Activated T-cell treated with anti-CD3 and anti-CD28 coated beads for 1 hour (primary cell): ENCODE measurements at regions not wholly inside any gene's neighbourhood (a gene's known extent, or its start where the extent isn't known, plus 50 kb on each side); places are given as distances from the start of the nearest gene placed in this dataset.
"Not testable (repeated sequence)": the region's sequence is repeated elsewhere in the genome, so short reads cannot be mapped to it uniquely, and the experiment has no call there.

Experiments used
- DNase-seq: peaks from one replicate; pipeline ENCODE4 v3.0.0-alpha.2; 2020; ENCODE audit warnings: low read depth

DNA sequence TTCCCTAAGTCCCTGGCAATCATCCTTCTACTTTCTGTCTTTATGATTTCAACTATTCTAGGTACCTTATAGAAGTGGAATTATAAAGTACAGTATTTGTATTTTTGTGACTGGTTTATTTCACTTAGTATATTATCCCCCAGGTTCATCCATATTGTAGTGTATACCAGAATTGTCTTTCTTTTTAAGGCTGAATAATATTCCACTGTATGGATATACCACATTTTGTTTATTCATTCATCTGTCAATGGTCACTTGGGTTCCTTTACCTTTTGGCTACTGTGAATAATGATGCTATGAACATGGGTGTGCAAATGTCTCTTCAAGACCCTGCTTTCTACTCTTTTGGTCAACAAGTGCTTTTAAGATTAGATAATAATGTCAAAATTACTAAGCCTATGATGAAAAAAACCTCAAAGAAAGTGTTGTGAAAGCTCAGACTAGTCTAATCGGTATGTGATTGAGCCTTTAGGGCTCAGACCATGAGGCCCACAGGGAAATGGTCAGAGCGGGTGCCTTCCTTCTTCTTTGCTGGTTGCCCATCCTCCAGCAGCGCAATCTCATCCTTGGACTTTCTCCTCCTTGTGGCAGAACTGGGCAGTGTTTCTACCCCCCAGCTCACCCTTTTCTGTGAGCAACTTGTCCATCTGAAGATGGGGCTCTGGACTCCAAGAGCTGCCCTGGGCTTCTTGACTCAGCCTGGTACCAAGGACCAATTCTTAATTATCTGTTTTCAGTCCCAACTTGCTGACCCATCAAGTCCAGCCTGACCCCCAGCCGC lies 105.4 kb downstream of the TTC8 start:
- DNase-seq, result no peak

GRCh38 chr14:88931321-88932110 lies 107.1 kb downstream of the TTC8 start:
- DNase-seq, result no peak

- DNase-seq, result no peak
These were observed 108.7 kb downstream of the TTC8 start for GRCh38 chr14:88933191-88933590.

DNA sequence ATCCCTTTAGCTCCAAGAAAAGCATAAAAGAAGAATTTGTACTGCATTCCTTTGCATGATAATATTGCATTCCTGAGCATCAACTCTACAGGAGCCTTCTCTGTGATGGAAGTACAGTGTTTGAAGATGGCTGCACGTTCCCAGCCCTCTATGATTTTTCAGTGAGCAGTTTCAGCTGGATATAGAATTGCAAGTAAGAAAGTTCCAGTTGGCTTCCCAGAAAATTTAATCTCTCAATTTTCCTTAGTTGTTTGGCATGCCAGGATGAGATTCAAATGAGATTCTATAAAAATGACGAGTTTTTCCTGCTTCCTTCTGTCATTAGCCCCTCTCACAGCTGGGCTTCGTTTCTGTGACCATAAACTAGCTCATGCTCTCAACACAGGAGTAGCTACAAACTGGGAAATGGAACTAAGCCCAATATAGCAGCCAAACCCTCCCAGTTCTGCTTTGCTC lies 109.9 kb downstream of the TTC8 start:
- DNase-seq, result no peak

GRCh38 chr14:88935083-88935482 lies 110.6 kb downstream of the TTC8 start:
- DNase-seq, result no peak

- no peak for DNase-seq
These were observed 113.3 kb downstream of the TTC8 start for GRCh38 chr14:88937706-88938105.

DNA sequence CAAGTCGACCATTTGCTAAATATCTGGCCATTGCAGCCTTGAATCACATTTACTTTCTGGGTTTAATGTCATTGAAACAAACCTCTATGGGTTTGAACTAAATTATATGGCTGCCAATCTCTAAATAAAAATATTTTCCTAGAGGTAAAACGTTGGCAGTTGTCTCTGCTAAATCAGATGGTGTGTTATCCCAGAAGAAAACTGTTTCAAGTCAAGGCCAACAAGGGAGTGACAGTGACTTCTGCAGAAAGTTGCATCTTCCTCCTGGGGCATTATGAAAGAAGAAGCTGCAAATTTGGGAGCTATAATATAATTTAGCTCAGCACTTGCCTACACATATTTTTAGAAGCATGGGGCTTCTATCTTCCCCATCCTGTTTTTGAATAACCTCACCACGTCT lies 116.2 kb downstream of the TTC8 start:
- no peak for DNase-seq

DNA sequence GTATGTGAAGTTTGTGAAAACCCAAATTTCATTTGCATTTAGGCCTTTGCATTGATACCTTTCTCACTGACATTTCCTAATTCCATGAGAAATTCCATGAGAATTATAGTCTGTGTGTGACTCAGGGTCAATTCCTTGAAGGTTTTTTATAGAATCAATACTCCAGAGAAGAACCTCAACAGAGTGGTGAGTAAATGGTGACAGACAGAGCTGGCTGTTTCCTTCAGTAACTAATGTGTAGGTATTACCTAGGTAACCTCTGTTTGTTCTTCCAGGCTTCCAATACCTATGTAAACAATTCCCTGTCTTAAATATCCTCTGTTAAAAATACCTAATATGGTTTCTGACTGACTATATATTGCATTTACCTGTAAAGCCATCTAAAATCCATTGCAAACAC lies 117.0 kb downstream of the TTC8 start:
- no peak for DNase-seq

DNA sequence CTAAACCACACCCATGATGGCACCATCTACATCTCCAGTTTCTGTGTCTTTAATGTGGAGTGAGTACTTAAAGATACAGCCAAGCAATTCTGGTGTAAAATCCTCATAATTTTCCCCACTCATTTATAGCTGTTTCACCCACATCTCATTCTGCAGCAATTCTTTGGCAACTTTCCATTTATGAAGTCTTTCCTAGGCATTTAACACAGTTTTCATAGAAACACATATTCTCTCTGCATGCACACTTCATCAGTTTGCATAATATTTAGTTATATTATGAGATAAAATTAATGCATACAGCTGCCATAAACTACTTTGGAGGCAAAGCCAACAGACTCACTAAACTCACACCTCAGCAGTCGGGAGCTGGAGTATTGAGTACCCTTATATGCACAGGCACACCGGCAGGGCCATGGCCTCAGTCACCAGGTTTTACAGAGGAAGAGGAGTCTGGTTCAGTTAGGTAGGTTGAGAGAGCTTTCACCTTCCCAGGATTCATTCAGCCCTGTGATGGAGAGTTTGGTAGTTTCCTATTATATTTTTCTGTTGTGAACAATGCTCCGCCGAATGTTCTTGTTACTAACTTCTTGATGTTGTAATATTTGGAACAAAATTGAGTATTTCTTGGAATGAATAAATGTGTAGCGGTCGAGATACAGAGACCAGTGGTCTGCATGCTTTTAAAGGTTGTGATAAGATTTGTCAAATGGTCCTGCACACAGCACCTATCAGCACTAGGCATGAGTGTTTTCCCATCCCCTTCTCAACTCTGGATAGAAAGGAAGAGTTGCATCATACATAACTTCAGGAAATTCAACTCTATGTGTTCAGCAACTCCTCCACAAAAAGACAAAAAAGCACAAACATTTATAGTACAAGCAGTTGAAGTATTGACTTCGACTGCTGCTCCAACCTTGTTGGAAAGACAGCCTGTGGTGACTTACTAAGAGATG lies 123.5 kb downstream of the TTC8 start:
- DNase-seq, result no peak

- DNase-seq, result no peak
These were observed 125.6 kb downstream of the TTC8 start for GRCh38 chr14:88950069-88950468.

- no peak for DNase-seq
These were observed 126.9 kb downstream of the TTC8 start for GRCh38 chr14:88951370-88951769.

GRCh38 chr14:88952901-88953300 lies 128.4 kb downstream of the TTC8 start:
- no peak for DNase-seq

- no peak for DNase-seq
These were observed 131.0 kb downstream of the TTC8 start for GRCh38 chr14:88955455-88955854.

- no peak for DNase-seq
These were observed 136.0 kb downstream of the TTC8 start for GRCh38 chr14:88960496-88960895.

DNA sequence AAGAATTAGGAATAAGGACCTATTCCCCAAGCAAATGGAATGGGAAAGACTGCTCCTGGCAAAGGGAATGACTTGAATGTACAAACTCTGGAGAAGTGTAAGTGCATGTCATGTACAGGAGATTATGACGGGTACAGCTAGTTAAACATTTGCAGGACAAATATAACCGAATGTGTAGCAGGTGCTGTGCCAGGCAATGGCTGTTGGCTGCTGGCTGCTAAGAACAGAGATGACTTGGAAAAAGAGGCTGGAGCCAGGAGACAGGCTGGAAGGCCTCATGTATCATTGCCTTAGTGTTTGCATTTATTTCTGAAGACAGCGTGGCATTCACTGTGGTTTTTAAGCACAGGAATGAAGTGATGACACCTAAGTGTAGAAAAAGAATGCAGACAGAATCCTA lies 136.8 kb downstream of the TTC8 start:
- DNase-seq, result no peak

DNA sequence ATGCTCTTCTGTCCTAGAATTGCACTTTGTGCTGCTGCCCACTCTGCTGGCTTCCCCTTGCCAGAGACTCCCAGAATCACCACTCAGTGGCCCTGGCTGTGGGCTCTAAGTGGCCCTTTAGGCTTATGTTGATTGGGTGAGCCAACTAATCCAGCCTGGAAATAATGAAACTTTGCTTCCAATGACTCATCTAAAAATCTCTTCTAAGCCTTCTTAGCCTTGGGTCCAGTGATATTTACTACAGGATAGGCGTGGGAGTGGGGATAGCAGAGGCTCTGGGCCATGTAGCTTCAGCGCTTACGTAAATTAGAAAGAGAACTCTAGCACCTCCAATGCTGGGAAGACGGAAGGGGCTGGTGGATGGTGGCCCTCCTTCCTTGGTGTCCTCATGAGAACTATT lies 137.9 kb downstream of the TTC8 start:
- no peak for DNase-seq

- DNase-seq, result no peak
These were observed 142.8 kb downstream of the TTC8 start for GRCh38 chr14:88967299-88967698.

DNA sequence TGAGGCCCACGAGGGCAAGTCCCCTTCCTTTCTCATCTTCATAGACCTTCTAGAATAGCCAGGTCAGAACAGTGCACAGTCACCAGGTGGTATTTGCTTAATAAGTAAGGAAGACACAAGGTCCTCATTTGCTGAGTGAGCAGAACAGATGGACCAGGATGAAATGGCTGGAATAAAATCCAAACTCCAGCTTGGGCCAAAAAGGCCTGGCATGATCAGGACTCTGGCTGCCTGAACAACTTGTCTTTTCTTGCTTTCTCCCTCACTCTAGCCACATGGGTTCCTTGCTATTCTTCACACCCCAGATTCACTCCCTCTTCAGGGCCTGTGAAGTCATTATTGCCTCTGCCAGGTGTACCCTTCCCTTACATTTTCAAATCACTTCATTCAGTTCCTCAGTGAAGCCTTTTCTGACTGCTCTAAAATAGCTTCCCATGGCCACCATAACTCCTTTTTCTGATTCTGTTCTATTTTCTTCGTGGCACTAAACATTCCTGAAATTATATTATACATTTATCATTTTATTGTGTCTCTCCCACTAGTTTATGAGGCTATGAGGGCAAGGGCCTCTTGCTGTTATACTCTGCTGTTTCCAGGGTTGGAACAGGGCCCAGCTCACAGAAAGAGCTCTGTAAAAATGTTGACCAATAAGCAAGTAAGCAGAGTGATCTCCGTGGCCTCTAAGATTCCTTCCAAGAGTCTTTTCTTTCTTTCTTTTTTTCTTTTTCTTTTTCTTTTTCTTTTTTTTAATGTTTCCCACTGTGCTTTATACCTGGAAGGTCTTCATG lies 150.8 kb downstream of the TTC8 start:
- no peak for DNase-seq

DNA sequence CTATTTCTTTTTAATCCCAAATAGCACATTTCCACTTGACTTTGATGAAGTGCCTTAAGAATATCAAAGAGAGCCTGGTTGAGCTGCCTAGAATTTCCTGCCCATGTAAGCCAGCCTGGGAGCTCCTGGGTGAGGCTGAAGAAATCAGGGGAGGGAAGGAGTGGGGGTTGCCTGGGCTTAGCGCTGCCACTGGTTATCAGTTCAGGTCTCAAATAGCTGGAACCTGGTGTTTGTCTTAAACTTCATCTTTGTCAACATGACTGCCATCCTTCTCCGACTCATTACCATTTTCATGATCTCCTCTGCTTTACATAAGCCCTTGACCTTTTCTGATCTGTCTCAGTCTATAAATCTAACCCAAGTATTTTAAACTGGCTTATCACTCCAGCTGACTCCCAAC lies 151.5 kb downstream of the TTC8 start:
- DNase-seq, result no peak

DNA sequence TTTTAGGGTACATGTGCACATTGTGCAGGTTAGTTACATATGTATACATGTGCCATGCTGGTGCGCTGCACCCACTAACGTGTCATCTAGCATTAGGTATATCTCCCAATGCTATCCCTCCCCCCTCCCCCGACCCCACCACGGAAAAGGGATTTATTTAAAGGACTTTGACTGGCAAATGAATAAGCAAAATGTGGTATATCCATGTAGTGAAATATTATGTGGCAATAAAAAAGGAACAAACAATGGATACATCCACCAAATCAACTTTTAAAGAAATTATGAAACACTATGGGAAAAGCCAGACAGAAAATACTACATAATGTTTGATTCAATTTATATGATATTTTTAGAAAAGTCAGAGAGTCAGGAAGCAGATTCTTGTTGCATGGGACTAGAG lies 156.5 kb downstream of the TTC8 start:
- DNase-seq, result not testable (repeated sequence)

- no peak for DNase-seq
These were observed 157.5 kb downstream of the TTC8 start for GRCh38 chr14:88981948-88982347.

GRCh38 chr14:88983755-88984154 lies 159.3 kb downstream of the TTC8 start:
- no peak for DNase-seq
